ENCODE measurements at regions not wholly inside any gene's neighbourhood (a gene's known extent, or its start where the extent isn't known, plus 50 kb on each side); places are given as distances from the start of the nearest gene placed in this dataset.

DNA sequence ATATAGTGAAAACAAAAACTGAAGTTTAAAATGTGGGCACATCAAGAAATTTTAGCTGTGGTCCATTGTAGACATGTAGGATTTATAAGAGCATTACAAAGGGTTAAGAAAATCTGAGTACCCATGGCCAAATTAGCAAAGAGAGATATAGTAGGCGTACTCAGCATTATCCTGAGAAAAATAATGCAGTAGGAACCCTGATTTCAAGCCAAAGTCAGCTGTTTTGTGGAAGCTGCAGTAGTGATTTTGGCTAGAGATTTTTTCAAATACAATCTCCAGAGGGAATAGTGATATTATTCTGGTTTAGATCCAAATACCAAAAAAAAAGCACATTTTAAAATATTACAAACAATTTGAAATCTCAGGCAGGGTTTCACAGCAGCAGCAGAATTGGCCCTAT, 450.9 kb downstream of the FBXO15 start:
- ATAC-seq, result no peak
- no peak for TF ChIP-seq ZC3H10 (CRISPR knock-in tag; IDR thresholded peaks at IDR 0.05)
- no peak for TF ChIP-seq ESRRG (CRISPR knock-in tag; IDR thresholded peaks at IDR 0.05)
- TF ChIP-seq ISL1 (CRISPR knock-in tag; IDR thresholded peaks at IDR 0.05), result no peak
- no peak for TF ChIP-seq ZNF8 (CRISPR knock-in tag; IDR thresholded peaks at IDR 0.05)
- TF ChIP-seq ZNF565 (CRISPR knock-in tag; conservative IDR thresholded peaks at IDR 0.05; ENCODE audit: low read depth), result no peak
- no peak for TF ChIP-seq OSR1 (CRISPR knock-in tag; IDR thresholded peaks at IDR 0.05)
- TF ChIP-seq ZFP30 (CRISPR knock-in tag; IDR thresholded peaks at IDR 0.05), result no peak
- no peak for TF ChIP-seq BACH2 (CRISPR knock-in tag; IDR thresholded peaks at IDR 0.05; ENCODE audit: borderline replicate concordance)
- TF ChIP-seq, protein P1, sequence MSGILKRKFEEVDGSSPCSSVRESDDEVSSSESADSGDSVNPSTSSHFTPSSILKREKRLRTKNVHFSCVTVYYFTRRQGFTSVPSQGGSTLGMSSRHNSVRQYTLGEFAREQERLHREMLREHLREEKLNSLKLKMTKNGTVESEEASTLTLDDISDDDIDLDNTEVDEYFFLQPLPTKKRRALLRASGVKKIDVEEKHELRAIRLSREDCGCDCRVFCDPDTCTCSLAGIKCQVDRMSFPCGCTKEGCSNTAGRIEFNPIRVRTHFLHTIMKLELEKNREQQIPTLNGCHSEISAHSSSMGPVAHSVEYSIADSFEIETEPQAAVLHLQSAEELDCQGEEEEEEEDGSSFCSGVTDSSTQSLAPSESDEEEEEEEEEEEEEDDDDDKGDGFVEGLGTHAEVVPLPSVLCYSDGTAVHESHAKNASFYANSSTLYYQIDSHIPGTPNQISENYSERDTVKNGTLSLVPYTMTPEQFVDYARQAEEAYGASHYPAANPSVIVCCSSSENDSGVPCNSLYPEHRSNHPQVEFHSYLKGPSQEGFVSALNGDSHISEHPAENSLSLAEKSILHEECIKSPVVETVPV (CRISPR knock-in tag; IDR thresholded peaks at IDR 0.05), result no peak
- no peak for TF ChIP-seq RARB (CRISPR knock-in tag; IDR thresholded peaks at IDR 0.05)
- no peak for TF ChIP-seq ZFP3 (CRISPR knock-in tag; IDR thresholded peaks at IDR 0.05)

DNA sequence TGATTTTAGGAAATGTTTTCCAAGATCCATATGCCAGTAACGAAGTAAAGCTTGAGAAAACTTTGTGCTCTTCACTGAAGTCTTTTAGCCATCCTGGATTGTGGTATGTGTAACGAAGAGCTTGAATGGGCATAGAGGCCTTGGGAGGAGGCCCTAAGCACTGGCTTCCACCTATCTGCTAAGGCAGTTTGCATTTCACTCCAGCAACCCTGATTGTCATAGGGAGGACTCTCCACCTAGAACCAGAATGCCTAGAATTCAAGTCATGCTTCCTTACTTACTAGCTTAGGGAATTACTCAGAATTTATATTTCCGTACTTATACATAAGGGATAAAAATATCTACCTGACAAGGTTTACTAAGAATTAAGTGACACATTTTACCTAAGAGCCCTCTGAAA, 451.5 kb downstream of the FBXO15 start:
- no peak for ATAC-seq
- no peak for TF ChIP-seq ESRRG (CRISPR knock-in tag; IDR thresholded peaks at IDR 0.05)
- TF ChIP-seq TOX (CRISPR knock-in tag; IDR thresholded peaks at IDR 0.05; ENCODE audit: borderline replicate concordance), result no peak
- TF ChIP-seq, protein P1 (CRISPR knock-in tag; IDR thresholded peaks at IDR 0.05), result no peak
- TF ChIP-seq ARNTL (CRISPR knock-in tag; IDR thresholded peaks at IDR 0.05; ENCODE audit: borderline replicate concordance, low read depth), result no peak
- TF ChIP-seq ZFP30 (CRISPR knock-in tag; IDR thresholded peaks at IDR 0.05), result no peak
- TF ChIP-seq, protein P2, sequence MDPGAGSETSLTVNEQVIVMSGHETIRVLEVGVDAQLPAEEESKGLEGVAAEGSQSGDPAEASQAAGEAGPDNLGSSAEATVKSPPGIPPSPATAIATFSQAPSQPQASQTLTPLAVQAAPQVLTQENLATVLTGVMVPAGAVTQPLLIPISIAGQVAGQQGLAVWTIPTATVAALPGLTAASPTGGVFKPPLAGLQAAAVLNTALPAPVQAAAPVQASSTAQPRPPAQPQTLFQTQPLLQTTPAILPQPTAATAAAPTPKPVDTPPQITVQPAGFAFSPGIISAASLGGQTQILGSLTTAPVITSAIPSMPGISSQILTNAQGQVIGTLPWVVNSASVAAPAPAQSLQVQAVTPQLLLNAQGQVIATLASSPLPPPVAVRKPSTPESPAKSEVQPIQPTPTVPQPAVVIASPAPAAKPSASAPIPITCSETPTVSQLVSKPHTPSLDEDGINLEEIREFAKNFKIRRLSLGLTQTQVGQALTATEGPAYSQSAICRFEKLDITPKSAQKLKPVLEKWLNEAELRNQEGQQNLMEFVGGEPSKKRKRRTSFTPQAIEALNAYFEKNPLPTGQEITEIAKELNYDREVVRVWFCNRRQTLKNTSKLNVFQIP (CRISPR knock-in tag; IDR thresholded peaks at IDR 0.05; ENCODE audit: borderline replicate concordance, low read depth), result no peak
- TF ChIP-seq ZC3H10 (CRISPR knock-in tag; IDR thresholded peaks at IDR 0.05), result no peak
- TF ChIP-seq ISL1 (CRISPR knock-in tag; IDR thresholded peaks at IDR 0.05), result no peak
- no peak for TF ChIP-seq BACH2 (CRISPR knock-in tag; IDR thresholded peaks at IDR 0.05; ENCODE audit: borderline replicate concordance)
- TF ChIP-seq TCF4 (CRISPR knock-in tag; IDR thresholded peaks at IDR 0.05; ENCODE audit: borderline replicate concordance), result no peak
- no peak for TF ChIP-seq ZNF565 (CRISPR knock-in tag; conservative IDR thresholded peaks at IDR 0.05; ENCODE audit: low read depth)
- TF ChIP-seq, protein P3, sequence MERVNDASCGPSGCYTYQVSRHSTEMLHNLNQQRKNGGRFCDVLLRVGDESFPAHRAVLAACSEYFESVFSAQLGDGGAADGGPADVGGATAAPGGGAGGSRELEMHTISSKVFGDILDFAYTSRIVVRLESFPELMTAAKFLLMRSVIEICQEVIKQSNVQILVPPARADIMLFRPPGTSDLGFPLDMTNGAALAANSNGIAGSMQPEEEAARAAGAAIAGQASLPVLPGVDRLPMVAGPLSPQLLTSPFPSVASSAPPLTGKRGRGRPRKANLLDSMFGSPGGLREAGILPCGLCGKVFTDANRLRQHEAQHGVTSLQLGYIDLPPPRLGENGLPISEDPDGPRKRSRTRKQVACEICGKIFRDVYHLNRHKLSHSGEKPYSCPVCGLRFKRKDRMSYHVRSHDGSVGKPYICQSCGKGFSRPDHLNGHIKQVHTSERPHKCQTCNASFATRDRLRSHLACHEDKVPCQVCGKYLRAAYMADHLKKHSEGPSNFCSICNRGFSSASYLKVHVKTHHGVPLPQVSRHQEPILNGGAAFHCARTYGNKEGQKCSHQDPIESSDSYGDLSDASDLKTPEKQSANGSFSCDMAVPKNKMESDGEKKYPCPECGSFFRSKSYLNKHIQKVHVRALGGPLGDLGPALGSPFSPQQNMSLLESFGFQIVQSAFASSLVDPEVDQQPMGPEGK (CRISPR knock-in tag; IDR thresholded peaks at IDR 0.05; ENCODE audit: borderline replicate concordance), result no peak

DNA sequence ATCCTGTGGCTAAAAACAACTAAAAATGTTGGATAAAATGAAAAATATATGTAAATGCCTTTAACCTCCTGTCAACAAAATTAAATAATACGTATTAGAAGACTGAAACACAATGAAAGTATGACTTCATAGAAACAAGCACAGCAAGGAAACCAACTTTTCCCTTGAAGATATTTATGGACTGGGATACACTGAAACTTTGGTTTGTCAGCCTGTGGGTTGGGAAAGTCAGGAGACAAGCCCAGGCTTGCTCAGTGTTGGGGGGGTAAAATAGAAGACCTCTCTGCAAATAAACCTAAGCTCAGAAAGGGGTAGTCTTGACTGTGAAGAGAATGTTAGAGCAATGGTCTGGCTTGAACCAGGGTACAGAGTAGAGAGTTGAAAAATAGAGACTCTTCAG, 454.5 kb downstream of the FBXO15 start:
- TF ChIP-seq ZNF8 (CRISPR knock-in tag; IDR thresholded peaks at IDR 0.05) (no peak), GLIS3 (CRISPR knock-in tag; IDR thresholded peaks at IDR 0.05) (no peak), ZNF565 (CRISPR knock-in tag; conservative IDR thresholded peaks at IDR 0.05; ENCODE audit: low read depth) (no peak), ZFP3 (CRISPR knock-in tag; IDR thresholded peaks at IDR 0.05) (no peak), SNAI2 (CRISPR knock-in tag; IDR thresholded peaks at IDR 0.05) (no peak)
- ATAC-seq, result no peak

DNA sequence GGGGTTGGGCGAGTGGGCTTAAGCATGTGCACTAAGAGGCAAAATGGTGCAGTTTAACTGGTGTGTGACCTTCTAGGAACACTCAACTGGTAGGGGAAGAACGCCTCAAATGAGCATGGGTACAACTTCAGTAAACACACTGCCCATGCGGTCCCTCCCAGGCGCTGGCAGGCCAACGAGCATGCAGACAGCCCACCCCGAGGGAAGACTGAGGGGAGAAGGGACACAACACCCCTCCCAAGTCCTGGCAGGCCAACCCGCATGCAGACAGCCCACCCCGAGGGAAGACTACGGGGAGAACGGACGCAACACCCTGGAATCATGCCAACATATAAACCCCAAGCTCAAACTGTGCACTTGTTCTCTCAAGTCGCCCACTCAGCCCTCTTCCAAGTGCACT, 456.0 kb downstream of the FBXO15 start:
- TF ChIP-seq PPARA (CRISPR knock-in tag; IDR thresholded peaks at IDR 0.05; ENCODE audit: borderline replicate concordance) (no peak), BACH2 (CRISPR knock-in tag; IDR thresholded peaks at IDR 0.05; ENCODE audit: borderline replicate concordance) (no peak), OSR1 (CRISPR knock-in tag; IDR thresholded peaks at IDR 0.05) (no peak), GLIS3 (CRISPR knock-in tag; IDR thresholded peaks at IDR 0.05) (no peak)
- TF ChIP-seq, protein P3 (CRISPR knock-in tag; IDR thresholded peaks at IDR 0.05; ENCODE audit: borderline replicate concordance), result no peak
- ATAC-seq, result no peak
